Activated naive CD8-positive, alpha-beta T cell treated with anti-CD3 and anti-CD28 coated beads, Interleukin-2, amount 50 U/mL, for 16 hours (primary cell): ENCODE measurements at regions not wholly inside any gene's neighbourhood (a gene's known extent, or its start where the extent isn't known, plus 50 kb on each side); places are given as distances from the start of the nearest gene placed in this dataset.
"Not testable (repeated sequence)": the region's sequence is repeated elsewhere in the genome, so short reads cannot be mapped to it uniquely, and the experiment has no call there.

Experiments
- DNase-seq: peaks from one replicate; pipeline ENCODE4 v3.0.0-alpha.2; 2020; ENCODE audit warnings: low read depth, low spot score

- no peak for DNase-seq
These were observed 79.4 kb downstream of the IGLL1 start for GRCh38 chr22:23500508-23501260.

- DNase-seq, result no peak
These were observed 80.1 kb downstream of the IGLL1 start for GRCh38 chr22:23499845-23500500.

DNA sequence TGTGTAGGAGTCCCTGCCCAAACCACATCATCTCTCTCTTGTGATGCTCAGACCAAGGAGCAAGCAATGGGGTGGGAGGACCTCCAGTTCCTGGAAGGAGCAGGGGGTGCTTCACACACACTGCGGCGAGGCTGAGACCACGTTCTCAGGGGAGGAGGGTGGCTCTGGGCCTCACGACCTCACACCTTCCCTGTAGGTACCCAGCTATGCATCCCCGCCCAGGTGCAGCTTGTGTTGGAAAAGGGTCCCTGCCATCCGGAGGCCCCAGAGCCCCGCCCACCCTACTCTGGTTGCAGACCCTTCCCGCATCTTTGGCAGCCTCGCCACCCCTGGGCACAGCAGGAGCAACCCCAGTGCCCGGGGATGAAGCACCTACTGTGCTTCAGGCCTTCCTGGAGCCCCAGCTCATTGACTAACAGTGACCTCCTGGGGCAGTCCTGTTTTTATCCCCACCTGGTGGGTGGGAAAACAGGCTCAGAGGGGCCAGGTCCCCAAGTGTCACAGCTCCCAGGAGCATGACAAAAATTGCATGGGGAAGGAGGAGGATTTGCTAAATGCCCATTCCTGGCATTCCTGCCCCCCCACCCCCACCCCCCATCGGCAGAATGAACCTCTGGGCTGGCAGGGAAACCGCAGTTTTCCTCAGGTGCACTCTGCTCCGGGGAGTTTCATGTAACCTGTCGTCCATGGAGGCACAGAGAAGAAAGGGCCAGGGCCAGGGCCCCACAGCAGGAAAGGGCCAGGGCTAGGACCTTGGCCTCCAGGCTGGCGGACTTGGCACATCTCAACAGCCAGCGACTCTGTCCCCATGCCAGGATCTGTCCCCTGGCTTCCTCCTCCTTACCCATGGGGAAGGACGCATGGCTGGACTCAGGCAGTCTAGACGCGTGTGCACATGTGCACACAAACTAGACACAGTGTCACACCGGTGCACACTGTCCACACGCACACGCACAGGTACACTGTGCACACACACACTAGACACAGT is 81.0 kb downstream of the IGLL1 start:
- no peak for DNase-seq

GRCh38 chr22:23497889-23498288 is 82.2 kb downstream of the IGLL1 start:
- not testable (repeated sequence) for DNase-seq

- no peak for DNase-seq
These were observed 82.8 kb downstream of the IGLL1 start for GRCh38 chr22:23497016-23497885.

DNA sequence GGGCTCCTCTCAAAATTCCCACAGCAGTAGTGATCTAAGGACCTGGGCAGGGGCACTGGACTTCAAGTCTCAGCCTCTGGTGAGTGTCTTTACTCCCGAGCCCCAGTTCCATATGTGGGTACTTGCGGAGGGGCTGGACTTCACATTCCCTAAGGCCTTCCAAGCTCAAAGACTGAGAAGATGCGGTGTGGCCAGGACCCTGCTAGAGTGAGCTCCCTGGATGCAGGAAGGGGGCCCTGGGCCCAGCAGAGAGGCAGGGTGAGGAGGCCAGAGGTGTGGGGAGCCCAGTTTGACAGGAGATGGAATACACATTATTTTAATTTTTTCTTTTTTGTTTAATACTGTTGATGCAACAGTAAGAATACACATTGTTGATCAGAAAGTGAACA is 83.7 kb downstream of the IGLL1 start:
- DNase-seq, result no peak

DNA sequence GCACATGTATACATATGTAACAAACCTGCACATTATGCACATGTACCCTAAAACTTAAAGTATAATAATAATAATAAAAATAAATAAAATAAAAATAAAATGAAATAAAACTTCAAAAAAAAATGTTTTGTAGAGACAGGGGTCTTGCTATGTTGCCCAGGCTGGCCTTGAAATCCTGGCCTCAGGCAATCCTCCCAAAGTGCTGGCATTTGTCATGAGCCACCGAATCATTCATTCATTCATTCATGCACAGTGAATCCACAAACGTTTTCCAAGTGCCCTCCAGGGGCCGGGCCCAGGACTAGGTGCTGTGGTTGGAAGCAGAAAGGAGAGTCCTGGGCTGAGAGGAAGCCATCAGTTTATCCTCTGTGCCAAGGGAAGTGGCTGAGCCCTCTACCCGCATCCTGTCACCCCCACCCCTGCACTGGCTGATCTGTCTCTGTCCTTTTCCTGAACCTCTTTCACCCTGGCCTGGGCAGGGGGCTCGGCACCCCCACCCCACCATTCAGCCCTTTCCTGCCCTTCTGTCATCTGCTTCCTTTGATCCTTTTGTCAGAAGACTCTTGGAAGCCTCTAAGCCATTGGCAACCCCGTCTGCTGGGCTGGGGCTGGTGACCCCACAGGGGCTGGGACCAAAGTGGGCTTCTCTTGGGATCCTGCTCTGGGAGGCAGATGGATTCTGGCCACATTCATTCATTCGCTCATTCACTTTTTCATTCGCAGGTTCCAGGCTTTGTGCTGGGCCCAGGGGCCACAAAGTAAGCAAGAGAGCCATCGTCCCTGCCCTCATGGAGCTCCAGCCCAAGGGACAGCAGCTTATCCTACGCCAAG is 84.3 kb downstream of the IGLL1 start:
- DNase-seq, result no peak

- no peak for DNase-seq
These were observed 85.2 kb downstream of the IGLL1 start for GRCh38 chr22:23494930-23495266.

GRCh38 chr22:23485490-23485889 is 94.6 kb downstream of the IGLL1 start:
- no peak for DNase-seq

- no peak for DNase-seq
These were observed 95.4 kb downstream of the IGLL1 start for GRCh38 chr22:23484651-23485050.

GRCh38 chr22:23481369-23481768 is 98.7 kb downstream of the IGLL1 start:
- no peak for DNase-seq

DNA sequence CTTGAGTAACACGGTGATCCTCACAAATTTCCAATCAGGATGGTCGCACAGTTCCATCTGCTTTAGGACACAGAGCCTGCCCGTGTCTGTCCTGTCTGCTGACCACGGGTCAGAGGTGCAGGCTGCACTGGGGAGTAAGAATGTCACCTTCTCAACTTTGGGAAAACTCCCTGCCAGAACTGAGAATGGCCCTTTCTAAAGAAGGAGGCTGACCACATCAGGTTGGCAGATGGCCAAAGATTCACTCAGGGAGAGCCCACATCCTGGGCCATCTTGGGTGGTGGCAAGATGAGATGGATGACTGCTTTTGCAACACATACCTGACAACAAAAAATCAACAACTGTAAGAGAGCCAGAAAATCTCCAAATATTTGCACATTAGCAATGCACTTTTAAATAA is 101.9 kb downstream of the IGLL1 start:
- no peak for DNase-seq

DNA sequence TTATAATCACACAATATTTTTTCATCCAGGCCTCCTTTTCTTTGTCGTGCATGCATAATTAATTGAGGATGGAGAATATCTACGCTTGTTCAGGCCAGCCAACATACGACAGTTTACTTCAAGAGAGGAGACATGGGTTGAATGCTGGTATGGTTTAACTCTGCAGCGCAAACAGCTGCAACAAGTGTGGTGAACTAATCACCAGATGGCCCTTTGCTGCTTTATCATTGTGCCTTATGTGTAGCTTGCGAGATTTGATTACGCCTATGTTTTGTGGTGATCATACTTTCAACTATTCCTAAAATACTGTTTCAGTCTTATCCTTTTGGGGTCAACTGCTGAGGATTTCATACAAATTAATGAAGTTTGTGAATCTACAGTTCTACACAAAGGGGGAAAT is 105.6 kb downstream of the IGLL1 start:
- DNase-seq, result not testable (repeated sequence)

DNA sequence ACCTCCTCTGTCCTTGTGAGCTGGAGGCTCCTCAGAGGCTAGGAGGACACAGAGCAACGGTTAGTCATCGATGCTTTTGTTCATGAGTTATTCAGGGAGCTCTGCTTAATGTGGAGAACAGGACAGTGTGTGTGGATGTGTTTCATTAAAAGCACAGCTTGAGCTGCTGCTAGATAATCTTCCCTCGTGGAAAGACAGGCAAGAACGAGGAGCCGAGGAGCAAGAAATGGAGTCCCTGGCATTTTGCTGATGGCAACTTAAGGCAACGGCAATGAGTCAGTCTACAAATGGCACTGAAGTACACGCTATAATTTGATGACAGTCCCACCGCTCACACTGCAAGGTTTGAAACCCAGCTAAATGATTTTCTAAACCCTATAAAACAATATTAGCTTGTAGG is 106.2 kb downstream of the IGLL1 start:
- no peak for DNase-seq

GRCh38 chr22:23472376-23472775 is 107.7 kb downstream of the IGLL1 start:
- DNase-seq, result not testable (repeated sequence)

DNA sequence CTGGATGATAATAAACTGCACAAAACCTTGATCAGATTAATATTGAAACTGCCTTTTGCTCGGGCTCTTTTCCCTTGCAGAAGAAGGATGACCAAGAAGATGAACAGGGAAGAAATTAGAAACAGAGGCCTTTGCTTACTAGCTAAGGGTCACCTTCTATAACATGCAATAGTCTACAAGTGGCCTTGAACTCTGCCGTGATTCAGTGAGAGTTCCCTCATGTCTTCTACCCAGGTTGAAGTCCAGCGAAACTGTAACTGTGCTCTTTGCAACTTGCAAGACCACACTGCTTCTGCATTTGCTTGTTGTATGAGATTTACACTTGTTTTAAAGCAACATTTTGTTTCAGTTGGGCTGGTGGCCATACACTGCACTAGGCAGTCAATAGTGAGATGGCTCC is 108.4 kb downstream of the IGLL1 start:
- no peak for DNase-seq

DNA sequence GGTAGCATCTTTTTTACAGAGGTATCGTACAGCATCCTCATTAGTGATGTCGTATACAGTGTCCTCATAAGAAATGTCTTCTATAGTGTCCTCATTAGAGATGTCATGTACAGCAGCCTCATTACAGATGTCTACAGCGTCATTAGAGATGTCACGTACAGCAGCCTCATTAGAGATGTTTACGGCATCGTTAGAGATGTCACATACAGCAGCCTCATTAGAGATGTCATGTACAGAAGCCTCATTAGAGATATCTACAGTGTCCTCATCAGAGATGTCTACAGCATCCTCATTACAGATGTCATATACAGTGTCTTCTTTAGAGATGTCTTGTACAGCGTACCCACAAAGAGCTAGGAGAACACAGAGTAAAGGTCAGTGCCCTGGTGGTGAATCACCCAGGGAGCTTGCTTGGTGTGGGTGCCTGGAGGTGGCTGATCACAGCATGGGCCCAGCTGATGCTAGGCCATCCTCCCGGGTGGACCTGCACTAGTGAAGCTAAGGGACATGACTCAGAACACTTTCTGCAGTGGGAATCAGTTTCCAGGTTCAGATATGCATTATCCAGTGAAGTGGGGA is 109.2 kb downstream of the IGLL1 start:
- DNase-seq, result no peak

DNA sequence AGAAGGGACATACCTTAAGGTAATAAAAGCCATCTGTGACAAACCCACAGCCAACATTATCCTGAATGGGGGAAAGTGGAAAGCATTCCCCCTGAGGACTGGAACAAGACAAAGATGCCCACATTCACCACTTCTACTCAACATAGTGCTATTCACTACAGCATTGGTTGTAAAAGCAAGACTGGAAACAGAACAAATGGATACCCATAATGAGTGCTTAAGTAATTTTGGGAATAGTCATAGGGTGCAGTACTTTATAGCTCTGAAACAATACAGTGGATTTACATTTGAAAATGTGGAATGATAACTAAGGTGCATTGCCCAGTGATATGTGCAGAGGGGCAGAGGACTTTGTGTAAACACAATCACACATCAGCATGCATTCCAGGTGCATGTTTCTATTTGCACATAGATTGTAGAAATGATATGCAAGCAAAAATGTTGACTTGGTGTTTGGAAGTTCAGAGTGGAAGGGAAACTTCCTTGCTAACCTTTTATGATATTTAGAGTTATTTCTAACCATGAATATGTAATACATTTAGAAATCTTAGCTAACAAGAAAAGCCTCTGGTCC is 112.3 kb downstream of the IGLL1 start:
- DNase-seq, result no peak

DNA sequence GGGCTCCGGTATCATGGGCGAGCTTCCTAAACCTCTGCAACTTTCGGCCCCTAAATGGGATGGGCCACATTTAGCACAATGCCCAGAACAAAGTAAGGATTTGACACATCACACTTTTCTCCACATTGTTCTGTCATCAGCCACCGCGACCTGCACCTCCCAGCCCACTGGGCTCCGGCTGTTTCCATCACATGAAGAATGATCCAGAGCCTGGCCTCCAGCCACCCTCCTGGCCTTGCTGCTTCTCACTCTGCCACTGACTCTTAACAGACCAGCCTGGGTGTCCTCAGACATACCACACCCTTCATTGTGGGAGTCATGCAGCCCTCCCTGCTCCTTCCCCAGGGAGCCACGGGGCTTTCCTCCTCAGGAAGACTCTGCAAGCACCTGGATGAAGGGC is 113.7 kb downstream of the IGLL1 start:
- DNase-seq, result no peak

DNA sequence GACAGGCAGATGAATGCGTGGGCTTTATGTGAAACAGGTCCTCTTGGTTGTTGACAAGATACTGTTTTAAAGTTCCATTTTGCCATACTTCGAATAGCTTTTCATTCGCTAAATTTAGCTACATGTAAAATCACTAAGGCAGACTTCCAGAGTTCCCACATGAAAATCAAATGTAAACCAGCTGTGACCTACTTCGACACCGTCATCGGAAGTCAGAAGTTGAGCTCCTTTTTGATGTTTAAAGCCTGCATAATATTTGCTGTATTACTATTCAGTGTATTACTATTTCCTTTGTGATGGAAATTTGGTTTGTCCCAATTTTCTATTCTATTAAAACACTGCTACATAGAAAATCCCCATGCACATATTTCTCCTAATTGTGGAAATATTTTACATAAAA is 115.3 kb downstream of the IGLL1 start:
- DNase-seq, result not testable (repeated sequence)
